NT2/D1 (cell line): ENCODE measurements at regions not wholly inside any gene's neighbourhood (a gene's known extent, or its start where the extent isn't known, plus 50 kb on each side); places are given as distances from the start of the nearest gene placed in this dataset.

Source experiments
- SUZ12 ChIP-seq: IDR thresholded peaks from 2 replicates; pipeline ENCODE4 v1.6.1; 2011; ENCODE audit not compliant: insufficient read length, insufficient read depth; ENCODE audit errors: extremely low read depth
- YY1 ChIP-seq: IDR thresholded peaks from 2 replicates; pipeline ENCODE4 v1.6.1; 2011; ENCODE audit not compliant: insufficient read length, insufficient read depth

DNA sequence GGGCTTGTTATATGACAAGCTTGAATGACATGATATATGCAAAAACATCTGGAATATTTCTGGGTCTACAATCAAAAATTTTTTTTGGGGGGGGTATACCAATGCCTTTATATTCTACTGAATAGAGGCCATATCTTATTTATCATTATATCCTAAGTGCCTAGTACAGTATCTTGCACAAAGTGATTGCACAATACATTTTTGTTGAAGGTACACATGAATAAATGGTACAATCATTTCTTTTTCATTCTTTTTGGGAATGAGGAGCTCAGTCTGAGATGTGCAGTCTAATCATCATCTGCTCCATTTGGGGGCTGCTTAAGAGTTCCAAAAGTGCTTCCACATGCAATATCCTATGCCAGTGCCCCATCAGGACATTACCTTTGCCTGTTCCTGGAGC is 214.6 kb downstream of the KIF20B start:
- TF ChIP-seq YY1 (no peak), SUZ12 (no peak)
